ENCODE measurements at regions not wholly inside any gene's neighbourhood (a gene's known extent, or its start where the extent isn't known, plus 50 kb on each side); places are given as distances from the start of the nearest gene placed in this dataset.
A peak's percentile ranks its signal among the peaks of the same experiment; 100 is the strongest.
"Not testable (repeated sequence)": the region's sequence is repeated elsewhere in the genome, so short reads cannot be mapped to it uniquely, and the experiment has no call there.

DNA sequence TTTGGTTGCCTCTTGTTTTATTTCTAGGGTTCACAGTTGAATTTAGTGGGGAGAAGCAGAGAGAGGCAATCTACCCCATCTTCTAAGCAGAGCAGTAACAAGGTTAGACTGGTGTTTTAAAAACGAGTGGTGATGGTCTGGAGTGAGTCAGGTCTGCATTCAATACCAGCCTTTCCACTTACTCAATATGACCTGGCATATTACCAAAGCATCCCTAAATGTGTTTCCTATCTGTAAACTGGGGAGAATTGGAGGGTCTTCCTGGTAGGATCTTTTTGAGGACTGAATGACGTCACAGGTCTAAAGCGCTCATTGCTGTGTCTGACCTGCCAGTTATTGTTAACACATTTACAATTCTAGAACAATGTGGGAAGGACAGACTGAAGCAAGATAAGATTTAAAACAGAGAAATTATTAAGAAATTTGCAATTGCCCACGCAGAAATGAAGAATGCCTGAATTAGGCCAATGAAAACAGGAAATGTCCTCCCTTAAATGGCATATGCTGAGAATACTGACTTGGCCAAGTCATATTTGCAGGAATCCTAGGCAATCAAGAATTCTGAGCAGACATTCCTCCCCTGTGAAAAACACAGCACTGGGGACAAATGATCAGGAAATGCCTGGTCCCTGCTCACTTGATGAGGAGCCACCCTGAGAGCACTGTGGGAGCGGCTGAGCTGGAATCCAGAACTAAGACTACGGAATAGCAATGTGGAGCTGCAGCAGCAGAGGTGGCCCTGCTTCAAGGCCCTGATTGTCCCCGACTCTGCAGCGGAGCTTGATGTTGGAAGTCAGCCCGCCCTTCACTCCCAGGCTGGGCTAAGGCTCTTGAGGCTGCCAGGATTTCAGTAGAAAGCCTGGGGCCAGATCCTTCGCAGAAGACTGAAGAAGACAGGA, 184.5 kb upstream of the CXCL12 start:
- peak; percentile 2 for DNase-seq

DNA sequence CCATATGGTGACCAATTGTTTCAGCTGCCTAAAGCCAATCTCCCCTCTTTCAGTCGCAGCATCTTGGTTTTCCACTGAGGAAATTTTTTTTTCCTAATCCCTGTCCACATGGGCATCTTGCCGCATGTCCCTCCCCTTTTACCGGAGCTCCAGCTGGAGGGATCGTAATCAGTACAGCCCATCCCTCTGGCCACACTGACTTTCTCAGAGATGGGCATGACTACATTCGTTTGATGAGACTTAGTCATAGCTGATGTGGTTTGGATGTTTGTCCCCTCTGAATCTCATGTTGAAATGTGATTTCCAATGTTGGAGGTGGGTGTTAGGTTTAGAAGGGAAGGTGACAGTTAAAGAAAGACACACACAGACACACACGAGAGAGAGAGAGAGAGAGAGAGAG, 186.8 kb upstream of the CXCL12 start:
- DNase-seq, result no peak

DNA sequence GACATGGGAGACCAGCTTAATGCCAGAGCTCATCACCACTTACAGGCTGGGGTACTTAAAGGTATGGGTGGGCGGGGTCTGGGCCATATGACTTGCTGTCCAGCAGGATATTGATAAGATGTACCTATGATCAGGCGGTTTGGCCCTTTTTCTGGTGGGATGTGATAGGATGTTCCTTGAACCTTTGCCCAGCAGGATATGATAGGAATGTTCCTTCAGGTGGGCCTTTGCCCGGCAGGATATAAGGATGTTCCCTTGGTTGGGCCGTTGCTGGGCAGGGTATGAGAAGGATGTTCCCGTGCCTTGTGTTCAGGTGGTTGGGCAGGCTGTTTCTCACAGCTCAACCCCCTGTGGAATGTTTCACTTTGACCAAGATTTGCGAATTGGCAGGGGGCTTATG, 187.2 kb upstream of the CXCL12 start:
- DNase-seq, result no peak

DNA sequence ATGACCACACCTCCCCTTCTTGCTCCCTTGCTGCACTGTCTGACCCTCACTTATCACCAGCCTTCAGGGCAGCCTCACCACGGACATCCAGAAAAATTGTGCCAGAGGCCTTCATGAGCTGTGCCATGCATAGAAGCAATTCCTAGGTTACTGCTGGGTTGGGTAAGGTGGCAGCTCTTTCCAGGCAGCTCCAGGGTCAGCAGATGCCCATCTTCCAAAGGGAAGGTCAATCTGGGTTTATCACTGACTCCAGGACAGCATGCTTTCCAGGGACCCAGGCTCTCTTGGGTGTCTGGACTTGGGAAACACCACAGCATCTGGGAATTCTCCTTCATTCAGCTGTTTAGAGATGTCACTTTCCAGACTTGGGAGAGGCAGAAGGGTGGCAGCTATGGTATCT, 188.9 kb upstream of the CXCL12 start:
- no peak for DNase-seq

DNA sequence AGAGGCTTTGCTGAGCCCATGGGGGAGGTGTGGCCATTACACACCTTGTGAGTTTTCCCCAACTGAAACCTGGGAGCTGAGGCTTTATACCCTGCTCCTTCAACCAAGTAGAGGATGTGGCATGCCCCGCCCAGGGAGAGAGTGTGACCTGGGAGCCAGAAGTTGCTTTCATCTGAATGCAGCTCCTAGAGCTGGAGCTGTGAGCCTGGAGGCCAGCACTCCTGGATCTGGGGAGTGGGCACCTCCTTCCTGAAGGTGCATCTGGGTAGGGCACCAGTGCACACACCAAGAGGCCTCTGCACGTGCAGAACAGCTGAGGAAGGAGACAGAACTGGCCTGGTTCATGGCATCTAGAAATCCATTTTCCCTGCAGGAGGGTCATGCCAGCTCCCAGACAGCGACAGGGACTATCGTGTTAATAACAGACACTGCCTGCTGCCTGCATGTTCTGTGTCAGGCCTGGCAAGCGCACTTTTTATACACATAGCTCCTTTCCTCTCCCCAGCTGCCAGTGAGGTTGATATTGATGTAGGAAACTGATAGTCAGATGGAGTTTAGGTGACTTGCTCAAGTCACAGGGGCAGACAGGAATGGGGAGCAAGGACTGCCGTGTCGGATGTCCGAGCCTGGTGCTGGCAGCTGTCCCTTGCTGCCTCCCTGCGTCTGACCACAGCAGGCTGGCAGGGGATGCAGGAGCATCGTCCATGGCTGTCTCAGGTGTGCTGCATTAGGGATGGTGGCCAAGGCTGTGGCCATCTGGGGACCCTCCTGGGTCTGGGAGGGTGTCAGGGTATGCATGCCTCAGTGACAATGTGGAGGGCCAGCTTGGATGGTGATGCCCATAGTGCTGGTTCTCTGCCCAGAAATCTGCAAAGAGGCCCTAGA, 189.9 kb upstream of the CXCL12 start:
- DNase-seq, result no peak

DNA sequence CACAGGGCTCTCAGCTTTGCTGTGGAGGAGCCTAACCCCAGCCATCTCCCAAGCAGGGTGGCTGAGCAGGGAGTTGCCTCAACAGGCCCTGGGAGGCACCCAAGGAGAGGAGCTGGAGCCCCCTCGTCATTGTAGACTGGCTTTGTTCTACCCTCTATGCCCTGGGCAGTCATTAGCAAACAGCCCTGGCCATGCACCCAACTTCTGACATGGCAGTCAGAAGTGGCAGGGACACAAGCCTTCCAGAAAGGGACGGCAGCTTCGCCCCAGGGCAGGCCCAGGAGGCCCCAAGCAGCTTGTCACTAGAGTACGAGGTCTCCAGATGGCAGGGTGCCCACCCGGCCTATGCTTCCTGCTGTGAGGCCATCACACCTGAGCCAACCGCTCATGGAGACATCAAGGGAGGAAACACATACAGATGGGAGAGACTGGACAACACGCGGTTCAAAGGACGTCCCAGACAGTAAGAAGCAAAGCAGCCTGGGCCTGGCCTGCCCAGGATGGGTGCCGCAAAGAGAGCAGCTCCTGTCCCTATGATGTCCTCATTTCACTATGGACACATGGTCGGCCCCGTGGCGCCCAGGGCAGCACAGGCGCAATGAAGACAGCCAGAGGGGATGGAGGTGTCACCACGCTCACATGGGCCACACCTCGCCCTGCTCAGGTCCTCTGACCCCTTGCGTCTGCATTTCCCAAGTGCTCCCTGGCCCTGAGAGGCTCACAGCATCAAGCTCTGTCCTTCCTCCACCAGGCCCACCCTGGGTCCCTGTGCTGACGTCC, 190.9 kb upstream of the CXCL12 start:
- no peak for DNase-seq

DNA sequence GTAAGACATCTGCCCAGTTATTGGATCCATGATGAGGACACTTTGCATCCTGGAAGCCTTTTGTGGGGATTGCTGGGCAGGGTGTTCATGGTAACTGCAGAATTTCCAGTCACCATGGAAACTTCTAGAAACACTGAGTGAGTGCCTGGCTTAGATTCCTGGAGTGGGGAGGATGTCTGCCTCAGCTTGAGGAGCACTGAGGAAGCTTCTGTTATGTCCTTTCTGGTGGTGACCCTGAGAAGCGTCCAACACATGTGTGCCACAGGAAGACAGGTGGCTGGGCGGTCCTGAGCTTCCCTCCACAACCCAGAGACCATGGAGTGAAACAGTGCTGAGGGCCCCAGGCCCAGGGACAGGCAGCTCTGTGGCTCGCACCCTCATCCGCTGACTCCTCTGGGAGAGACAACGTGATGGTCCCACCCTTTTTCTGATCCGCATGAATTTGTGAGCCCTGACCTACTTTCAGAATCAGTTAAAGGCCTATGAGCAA, 191.8 kb upstream of the CXCL12 start:
- DNase-seq, result peak; percentile 0

DNA sequence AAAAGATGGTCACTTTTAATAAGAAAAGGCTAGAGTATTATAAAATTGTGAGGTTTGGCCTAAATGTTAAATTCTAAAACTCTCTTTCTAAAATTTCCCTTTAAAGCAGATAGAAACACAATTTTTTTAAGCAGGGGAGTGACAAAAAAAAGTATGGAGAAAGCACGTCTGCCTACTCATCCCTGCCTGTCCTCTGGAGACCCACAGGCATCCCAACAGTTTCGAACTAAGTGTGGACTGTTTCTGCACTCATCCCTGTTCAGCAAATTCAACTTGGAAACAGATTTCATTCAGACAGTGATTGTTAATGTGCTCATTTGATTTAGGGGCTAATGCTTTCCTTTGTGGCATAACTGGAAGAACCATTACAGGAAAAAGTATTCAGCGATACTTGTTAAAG, 192.6 kb upstream of the CXCL12 start:
- no peak for DNase-seq

DNA sequence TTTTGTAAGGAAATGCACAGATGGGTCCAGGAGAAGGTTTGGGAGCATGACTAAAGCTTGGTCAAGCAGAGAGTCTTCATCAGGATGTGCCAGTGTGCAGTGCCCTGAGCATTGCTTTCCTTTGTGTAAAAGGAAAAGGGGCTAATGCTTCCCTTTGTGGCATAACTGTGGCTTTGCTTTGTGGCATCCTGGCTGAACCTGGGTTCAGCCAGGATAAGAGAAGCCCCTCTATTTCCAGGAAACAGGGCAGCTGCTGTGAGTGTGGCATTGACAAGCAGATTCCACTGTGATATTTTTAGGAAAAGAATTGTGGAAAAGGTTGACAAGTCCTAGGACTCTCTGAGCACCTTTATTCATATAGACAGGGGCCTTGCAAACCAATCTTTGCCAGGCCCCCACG, 193.4 kb upstream of the CXCL12 start:
- DNase-seq, result no peak

DNA sequence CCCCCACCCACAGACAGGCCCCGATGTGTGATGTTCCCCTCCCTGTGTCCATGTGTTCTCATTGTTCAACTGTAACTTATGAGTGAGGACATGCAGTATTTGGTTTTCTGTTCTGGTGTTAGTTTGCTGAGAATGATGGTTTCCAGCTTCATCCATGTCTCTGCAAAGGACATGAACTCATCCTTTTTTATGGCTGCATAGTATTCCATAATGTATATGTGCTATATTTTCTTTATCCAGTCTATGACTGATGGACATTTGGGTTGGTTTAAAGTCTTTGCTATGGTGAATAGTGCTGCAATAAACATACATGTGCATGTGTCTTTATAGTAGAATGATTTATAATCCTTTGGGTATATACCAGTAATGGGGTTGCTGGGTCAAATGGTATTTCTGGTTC, 194.1 kb upstream of the CXCL12 start:
- not testable (repeated sequence) for DNase-seq

DNA sequence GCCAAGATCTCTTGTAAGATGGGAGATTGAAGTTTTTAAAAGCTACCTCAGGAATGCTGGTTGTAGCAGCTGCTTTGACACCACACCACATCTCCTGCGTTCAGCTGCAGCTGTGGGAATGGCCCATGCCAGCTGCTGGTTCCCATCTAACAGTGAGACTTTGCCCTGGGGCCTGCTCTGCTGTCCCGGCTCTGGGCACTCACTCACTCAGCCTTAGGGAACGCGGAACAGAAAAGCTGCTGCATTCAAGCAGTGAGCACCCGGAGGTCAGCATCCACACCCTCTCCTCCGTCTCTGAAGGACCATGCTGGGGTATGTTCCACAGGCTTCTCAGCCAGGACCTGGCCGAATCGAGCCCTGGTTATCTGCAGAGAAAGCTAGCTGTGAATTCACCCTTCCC, 197.1 kb upstream of the CXCL12 start:
- DNase-seq, result no peak

DNA sequence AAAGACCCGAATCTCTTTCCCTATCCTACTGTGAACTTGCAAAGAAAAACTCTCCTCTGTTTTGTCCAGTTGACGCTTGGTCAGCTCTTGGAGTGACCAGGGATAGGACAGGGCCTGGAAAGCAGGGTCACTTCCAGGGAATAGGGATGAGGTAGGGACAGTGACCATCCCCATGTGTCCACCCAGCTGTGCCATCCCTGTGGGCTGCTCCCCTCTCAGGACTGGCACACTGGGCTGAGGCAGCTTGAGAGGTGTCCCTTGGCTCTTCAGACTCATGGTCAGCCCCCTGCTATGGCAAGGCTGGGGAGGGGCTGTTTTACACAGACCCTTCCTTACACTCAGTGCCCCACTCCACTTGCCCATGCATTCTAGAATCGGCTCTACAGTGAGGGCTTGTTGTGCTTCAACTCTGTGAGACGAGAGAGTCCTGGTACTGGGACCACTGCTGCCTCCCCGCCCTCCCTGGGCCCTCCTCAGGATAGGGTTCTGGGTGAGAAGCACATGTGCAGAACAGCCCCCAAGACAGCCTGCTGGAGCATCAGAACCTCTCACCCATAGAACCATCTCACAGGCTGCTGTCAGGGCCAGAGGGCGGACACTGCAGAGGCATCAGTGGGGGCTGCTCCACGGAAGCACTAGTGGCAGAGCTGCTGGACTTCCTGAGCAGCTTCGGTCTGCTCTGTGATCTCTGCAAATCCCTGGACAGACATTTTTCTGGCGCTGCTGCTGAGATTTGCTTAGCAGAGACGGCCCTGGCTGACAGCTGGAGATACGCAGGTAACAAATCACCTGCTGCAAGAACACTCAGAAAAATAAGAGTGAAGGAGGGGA, 202.8 kb upstream of the CXCL12 start:
- no peak for DNase-seq

DNA sequence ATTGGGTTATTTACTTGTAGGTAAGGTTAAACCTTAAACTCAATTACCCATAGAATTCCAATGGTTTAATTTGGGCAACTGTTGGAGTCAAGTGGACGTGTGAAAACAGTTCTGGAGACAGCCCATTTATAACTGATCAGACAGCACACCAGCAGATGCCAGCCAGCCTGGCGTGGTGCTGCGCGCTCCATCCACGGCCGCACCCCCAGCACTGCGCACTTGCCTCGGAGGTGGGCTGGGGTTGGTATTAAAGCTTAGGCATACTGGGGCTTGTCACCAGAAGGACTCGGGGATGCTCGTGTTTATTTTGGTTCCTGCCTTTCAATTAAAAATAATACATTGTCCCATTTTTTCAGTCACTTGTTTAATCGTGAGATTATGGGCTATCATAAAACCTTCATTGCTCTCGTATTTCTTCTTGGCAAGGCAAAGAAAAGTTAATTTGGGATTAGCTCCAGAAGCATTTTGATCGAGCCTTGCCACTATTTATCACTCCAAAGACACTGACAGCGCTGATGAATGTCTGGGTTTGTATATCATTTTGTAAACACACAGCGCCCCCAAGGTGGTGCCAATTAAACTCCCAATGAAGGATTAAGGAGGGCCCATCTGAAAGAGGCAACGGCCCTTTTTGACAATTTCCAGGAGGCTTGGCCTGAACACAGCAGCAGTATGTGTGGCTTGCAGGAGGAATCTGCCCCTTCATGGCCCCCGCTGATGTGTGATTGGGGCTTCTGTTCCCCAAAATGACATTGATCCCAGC, 204.5 kb upstream of the CXCL12 start:
- no peak for DNase-seq

DNA sequence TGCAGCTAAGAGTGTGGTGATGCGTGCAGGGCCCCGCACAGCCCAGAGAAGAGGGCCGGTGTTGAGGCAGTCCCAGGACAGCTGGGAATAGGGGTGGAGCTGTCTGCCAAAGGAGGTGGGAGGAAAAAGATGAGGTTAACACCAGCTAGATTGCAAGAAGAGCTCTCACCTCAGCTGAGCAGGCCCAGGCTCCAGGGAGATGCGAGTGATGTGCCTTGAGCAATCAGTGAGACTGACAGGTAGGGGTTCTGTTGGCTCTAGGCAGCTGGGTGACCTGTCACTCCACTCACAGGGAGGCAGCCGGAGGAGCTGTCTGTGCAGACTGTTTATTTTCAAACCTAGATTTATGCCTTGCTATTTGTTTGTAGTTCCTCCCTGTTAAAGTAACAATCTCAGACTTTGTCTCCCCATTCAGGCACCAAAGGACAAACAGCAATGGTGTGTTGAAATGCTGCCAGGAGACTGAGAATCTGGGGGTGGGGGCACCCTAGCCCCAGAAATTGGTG, 205.1 kb upstream of the CXCL12 start:
- DNase-seq, result no peak

DNA sequence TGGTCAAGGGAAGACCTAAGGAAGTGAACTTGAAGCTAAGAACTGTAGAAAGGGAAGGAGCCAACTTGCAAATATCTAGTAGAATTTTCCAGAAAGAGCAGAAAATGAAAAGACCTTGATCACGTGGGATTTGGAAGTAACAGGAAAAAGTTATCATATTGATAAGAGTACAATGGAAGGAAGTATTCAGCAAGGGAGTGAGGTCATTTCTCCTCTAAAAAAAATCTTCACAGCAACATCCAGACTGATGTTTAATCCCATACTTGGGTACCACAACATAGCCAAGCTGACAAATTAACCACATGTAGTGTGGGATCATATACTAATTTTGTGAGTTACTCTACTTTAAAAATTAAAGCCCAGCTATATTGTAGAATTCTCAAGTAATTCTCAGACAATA, 207.0 kb upstream of the CXCL12 start:
- DNase-seq, result no peak

DNA sequence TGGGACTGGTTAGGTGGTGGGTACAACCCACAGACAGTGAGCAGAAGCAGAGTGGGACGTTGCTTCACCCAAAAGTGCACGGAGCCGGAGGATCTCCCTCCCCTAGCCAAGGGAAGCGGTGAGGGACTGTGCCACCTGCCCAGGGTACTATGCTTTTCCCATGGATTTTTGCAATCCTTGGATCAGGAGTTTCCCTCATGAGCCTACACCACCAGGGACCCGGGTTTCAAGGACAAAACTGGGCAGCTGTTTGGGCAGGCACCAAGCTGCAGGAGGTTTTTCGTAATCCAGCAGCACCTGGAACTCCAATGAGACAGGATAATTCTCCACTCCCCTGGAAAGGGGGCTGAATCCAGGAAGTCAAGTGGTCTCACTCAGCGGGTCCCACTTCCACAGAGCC, 209.1 kb upstream of the CXCL12 start:
- no peak for DNase-seq

DNA sequence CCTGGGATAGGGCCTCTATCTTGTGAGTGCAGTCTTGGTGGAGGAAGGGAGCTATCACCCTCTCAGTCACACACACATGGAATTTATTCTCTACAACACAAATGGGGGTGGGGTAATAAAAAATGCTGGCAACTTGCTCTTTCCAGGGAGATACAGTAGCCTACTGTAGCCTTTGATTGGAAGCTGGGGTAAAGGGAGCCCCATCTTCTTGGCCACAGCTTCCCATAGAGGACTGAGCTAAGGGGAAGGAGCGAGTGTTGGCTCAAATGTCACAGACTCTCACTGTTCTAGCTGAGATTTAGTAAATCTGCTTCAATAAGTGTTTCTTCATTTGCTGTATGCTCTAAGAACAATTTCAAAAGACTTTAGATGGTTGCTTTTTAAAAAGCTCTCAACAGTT, 222.2 kb upstream of the CXCL12 start:
- DNase-seq, result no peak

DNA sequence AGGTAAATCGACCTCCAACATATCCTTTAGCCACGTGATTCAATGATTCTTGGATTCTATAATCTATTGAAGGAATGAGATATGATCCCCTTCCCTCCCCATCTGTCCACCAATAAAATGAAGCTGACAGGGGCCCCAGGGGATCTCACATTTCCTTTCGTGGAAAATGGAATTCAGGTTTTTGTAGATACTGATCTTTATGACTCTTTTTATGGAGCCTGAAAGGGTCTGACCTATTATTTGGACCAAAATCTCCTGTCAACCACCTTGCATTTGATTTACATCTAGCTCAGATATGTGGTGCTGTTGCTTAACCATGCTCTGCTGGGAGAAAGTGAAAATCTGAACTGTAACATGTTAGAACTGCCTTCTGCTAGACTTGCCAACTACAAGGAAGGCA, 234.0 kb upstream of the CXCL12 start:
- DNase-seq, result no peak

DNA sequence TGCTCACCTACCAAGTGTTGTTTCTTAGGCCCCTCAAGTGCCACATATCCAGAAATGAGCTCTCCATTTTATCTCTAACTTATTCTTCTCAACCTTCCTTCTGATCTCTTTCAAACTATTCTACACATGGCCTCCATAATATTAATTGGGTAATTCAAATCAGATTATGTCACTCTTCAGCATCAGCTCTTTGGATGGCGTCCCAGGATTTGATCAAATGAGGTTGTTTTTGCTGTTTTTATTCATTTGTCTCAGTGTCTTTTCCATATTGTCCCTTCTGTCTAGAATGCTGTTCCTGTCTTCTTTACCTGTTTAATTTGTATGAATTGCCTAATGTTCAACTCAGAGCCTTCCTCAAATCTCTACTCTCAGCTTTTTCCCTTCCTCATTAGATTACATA, 234.6 kb upstream of the CXCL12 start:
- DNase-seq, result no peak

DNA sequence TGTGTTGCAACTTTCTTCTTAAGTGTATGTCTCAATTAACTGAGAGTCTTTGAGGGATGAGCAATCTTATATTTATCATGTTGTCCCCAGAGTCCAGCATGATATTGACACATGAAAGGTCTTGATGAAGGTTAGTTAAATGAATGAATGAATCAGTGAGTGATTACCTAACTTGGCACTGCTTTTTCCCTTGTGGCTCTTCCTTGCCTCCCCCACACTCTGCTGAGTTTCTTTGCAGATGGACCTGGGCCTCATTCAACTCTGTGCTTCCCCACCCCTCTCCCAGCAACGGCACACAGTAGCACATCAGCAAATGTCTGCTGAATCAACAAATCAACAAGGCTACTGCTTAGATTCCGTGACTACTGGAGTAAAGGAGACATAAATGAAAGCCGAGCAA, 235.1 kb upstream of the CXCL12 start:
- no peak for DNase-seq

Data from midbrain (tissue), 1 donor.